A673 (cell line): ENCODE measurements at regions not wholly inside any gene's neighbourhood (a gene's known extent, or its start where the extent isn't known, plus 50 kb on each side); places are given as distances from the start of the nearest gene placed in this dataset.
"Not testable (repeated sequence)": the region's sequence is repeated elsewhere in the genome, so short reads cannot be mapped to it uniquely, and the experiment has no call there.

Experiments used
- BruUV-seq: library from RNA; stranded (reverse); fragments of 400-500 nt; replicated peaks from 2 replicates; lab custom pipeline; 2021; lab: Mats Ljungman, UMichigan
- CTCF ChIA-PET: fragments of 300-600 bp; sonication (Branson Sonifier 250); formaldehyde crosslinking; loops from one replicate; lab custom pipeline; 2022; ENCODE audit warnings: antibody characterized with exemption; lab: Charles Lee
- POLR2A ChIA-PET: fragments of 300-600 bp; sonication (Branson Sonifier 250); formaldehyde crosslinking; loops from one replicate; lab custom pipeline; 2022; ENCODE audit warnings: antibody characterized with exemption; ENCODE audit not compliant: low non-redundant PET; lab: Charles Lee
- DNase-seq: peaks from one replicate; pipeline ENCODE4 v3.0.0-alpha.2; 2015; ENCODE audit warnings: low spot score
- H3K27ac ChIP-seq: fragments of 200-600 bp; sonication (generic); 2 replicates; pipeline ENCODE4 v1.5.1; 2016; ENCODE audit warnings: mixed run types, low read depth, mild to moderate bottlenecking, mixed read lengths, antibody characterized with exemption, low read length; ENCODE audit not compliant: poor library complexity, severe bottlenecking
- H3K27me3 ChIP-seq: fragments of 200-600 bp; sonication (generic); replicated peaks from 2 replicates; pipeline ENCODE4 v1.6.1; 2017; ENCODE audit warnings: mixed run types, low read depth, mild to moderate bottlenecking, mixed read lengths, antibody characterized with exemption, low read length; ENCODE audit not compliant: insufficient read depth, poor library complexity
- H3K36me3 ChIP-seq: fragments of 200-600 bp; sonication (generic); 2 replicates; pipeline ENCODE4 v1.6.1; 2016; ENCODE audit warnings: mixed run types, mild to moderate bottlenecking, mixed read lengths, antibody characterized with exemption, low read length; ENCODE audit not compliant: insufficient read depth, poor library complexity, severe bottlenecking
- H3K4me1 ChIP-seq: fragments of 200-600 bp; sonication (generic); 2 replicates; pipeline ENCODE4 v1.6.1; 2017; ENCODE audit warnings: mixed run types, mild to moderate bottlenecking, mixed read lengths, antibody characterized with exemption, low read length; ENCODE audit not compliant: insufficient read depth, poor library complexity, severe bottlenecking
- H3K4me3 ChIP-seq: fragments of 200-600 bp; sonication (generic); 2 replicates; pipeline ENCODE4 v1.5.1; 2016; ENCODE audit warnings: low read depth, mixed run types, mild to moderate bottlenecking, mixed read lengths, low read length; ENCODE audit not compliant: poor library complexity, severe bottlenecking
- H3K9me3 ChIP-seq: fragments of 200-600 bp; sonication (generic); 2 replicates; pipeline ENCODE4 v1.6.1; 2016; ENCODE audit warnings: mixed run types, low read depth, mild to moderate bottlenecking, mixed read lengths, antibody characterized with exemption, low read length; ENCODE audit not compliant: poor library complexity, severe bottlenecking
- CTCF ChIP-seq: fragments of 300-800, 200-600 bp; sonication (generic); conservative IDR thresholded peaks from 2 replicates; pipeline ENCODE4 v1.5.1; 2017; ENCODE audit warnings: low read depth, mild to moderate bottlenecking, antibody characterized with exemption, low read length, moderate library complexity, mixed read lengths
- EZH2 ChIP-seq: fragments of 200-600 bp; sonication (generic); IDR thresholded peaks from 2 replicates; pipeline ENCODE4 v1.6.1; 2017; ENCODE audit warnings: borderline replicate concordance, low read depth, mild to moderate bottlenecking, mixed read lengths, antibody characterized with exemption, low read length; ENCODE audit not compliant: poor library complexity, severe bottlenecking
- intact Hi-C: fragments of 100-400 bp; cut with micrococcal nuclease; formaldehyde crosslinking; loops from one replicate; pipeline ENCODE4 v1.10.0; 2022; ENCODE audit not compliant: unreplicated experiment

DNA sequence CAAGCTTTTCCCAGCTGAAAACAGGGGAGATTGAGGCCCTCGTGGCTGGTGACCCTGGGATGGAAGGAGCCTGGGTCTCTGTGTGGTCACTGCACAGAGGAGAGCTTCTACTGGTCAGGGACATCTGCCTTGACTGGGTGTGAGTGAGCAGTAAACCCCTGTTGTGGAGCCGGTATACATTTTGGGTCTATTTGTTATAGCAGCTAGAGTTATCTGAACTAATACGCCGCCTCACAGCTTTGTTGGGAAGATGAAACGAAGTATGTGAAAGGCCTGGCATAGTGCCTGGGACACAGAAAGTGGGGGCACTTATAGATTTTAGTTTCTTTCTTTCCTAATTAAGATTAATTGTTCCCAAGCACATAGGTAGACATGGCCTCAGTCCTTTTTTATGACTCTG, 72.2 kb upstream of the HPCAL1 start:
- intact Hi-C loops, result no loop called here
- BruUV-seq, result no TSS peak
- H3K27me3 ChIP-seq, result no peaks in the 10 kb centered on the region
- no peaks in the 10 kb centered on the region for H3K36me3 ChIP-seq
- no peak overlapping the region for H3K27ac ChIP-seq
- no peak for DNase-seq
- TF ChIP-seq CTCF (no peak), EZH2 (no peak)
- CTCF ChIA-PET, result no interaction called here
- POLR2A ChIA-PET, result no interaction called here
- no peaks in the 10 kb centered on the region for H3K4me1 ChIP-seq
- H3K9me3 ChIP-seq, result no peaks in the 10 kb centered on the region
- H3K4me3 ChIP-seq, result no peak overlapping the region

- POLR2A ChIA-PET, result not testable (repeated sequence)
Observed at GRCh38 chr2:10230921-10231320, 71.8 kb upstream of the HPCAL1 start.

DNA sequence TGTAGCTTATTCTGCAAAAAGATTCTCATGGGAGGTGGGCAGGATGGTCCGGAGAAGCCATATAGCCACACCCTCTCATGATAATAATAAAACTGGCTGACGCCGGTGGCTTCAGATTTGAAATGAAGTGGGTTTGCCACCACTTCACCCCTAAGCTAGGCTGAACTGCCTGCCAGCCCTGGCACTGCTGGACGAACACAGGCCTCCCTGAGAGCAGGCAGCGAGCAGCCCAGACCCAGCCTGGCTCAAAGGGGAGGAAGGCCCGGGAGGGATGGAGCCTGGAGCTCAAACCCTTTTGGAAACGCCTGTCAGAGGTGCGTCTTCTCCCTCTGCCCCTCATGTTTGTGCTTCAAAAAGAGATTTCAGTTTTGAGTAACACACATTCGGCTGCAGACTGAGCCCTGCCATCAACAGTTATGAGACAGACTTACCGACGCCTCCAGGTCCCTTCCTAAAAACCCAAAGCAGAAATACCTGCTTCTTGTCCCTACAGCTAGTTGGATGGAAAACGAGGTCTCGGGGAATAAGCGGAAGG, 71.1 kb upstream of the HPCAL1 start:
- ChIA-PET CTCF (no interaction called here), POLR2A (no interaction called here)
- intact Hi-C loops, result no loop called here
- H3K4me1 ChIP-seq, result no peaks in the 10 kb centered on the region
- H3K9me3 ChIP-seq, result no peaks in the 10 kb centered on the region
- no peak for TF ChIP-seq CTCF
- no peak for TF ChIP-seq EZH2
- no peaks in the 10 kb centered on the region for H3K27me3 ChIP-seq
- no peaks in the 10 kb centered on the region for H3K36me3 ChIP-seq
- no peak overlapping the region for H3K4me3 ChIP-seq
- H3K27ac ChIP-seq, result no peak overlapping the region
- BruUV-seq, result no TSS peak
- no peak for DNase-seq

More at GRCh38 chr2:10230921-10231320, 71.8 kb upstream of the HPCAL1 start:
- DNase-seq, H3K36me3 ChIP-seq, BruUV-seq, H3K4me3 ChIP-seq, H3K9me3 ChIP-seq, intact Hi-C loops, H3K27ac ChIP-seq, H3K4me1 ChIP-seq, CTCF ChIA-PET, H3K27me3 ChIP-seq: not testable (repeated sequence)

GRCh38 chr2:10232096-10232815, 70.4 kb upstream of the HPCAL1 start:
- no peaks in the 10 kb centered on the region for H3K27me3 ChIP-seq
- no peak overlapping the region for H3K4me3 ChIP-seq
- no peak for DNase-seq
- H3K36me3 ChIP-seq, result no peaks in the 10 kb centered on the region
- H3K27ac ChIP-seq, result no peak overlapping the region
- ChIA-PET POLR2A (no interaction called here), CTCF (no interaction called here)
- no peak for TF ChIP-seq EZH2
- TF ChIP-seq CTCF, result no peak
- no peaks in the 10 kb centered on the region for H3K4me1 ChIP-seq
- no peaks in the 10 kb centered on the region for H3K9me3 ChIP-seq
- intact Hi-C loops, result no loop called here
- no TSS peak for BruUV-seq
